ENCODE measurements at regions not wholly inside any gene's neighbourhood (a gene's known extent, or its start where the extent isn't known, plus 50 kb on each side); places are given as distances from the start of the nearest gene placed in this dataset.

GRCh38 chr4:116397714-116398113 lies 687.7 kb downstream of the TRAM1L1 start:
- DNase-seq, result no peak

- DNase-seq, result no peak
Observed at GRCh38 chr4:116397291-116397690, 688.1 kb downstream of the TRAM1L1 start.

- no peak for DNase-seq
Observed at GRCh38 chr4:116395408-116395807, 690.0 kb downstream of the TRAM1L1 start.

GRCh38 chr4:116391020-116391419 lies 694.4 kb downstream of the TRAM1L1 start:
- DNase-seq, result no peak

GRCh38 chr4:116389139-116389538 lies 696.2 kb downstream of the TRAM1L1 start:
- DNase-seq, result no peak

GRCh38 chr4:116387937-116388474 lies 697.4 kb downstream of the TRAM1L1 start:
- no peak for DNase-seq

- DNase-seq, result no peak
Observed at GRCh38 chr4:116386856-116387255, 698.5 kb downstream of the TRAM1L1 start.

- no peak for DNase-seq
Observed at GRCh38 chr4:116385583-116385982, 699.8 kb downstream of the TRAM1L1 start.

GRCh38 chr4:116374815-116375214 lies 710.6 kb downstream of the TRAM1L1 start:
- no peak for DNase-seq

- no peak for DNase-seq
Observed at GRCh38 chr4:116362583-116362982, 722.8 kb downstream of the TRAM1L1 start.

GRCh38 chr4:116361790-116362189 lies 723.6 kb downstream of the TRAM1L1 start:
- no peak for DNase-seq

- DNase-seq, result no peak
Observed at GRCh38 chr4:116358633-116359222, 726.6 kb downstream of the TRAM1L1 start.

- no peak for DNase-seq
Observed at GRCh38 chr4:116357758-116358157, 727.6 kb downstream of the TRAM1L1 start.

- DNase-seq, result no peak
Observed at GRCh38 chr4:116346750-116347149, 738.6 kb downstream of the TRAM1L1 start.

GRCh38 chr4:116343809-116344208 lies 741.6 kb downstream of the TRAM1L1 start:
- DNase-seq, result no peak

GRCh38 chr4:116342143-116342542 lies 743.2 kb downstream of the TRAM1L1 start:
- no peak for DNase-seq

GRCh38 chr4:116332508-116332907 lies 752.9 kb downstream of the TRAM1L1 start:
- no peak for DNase-seq

- no peak for DNase-seq
Observed at GRCh38 chr4:116328261-116328860, 757.0 kb downstream of the TRAM1L1 start.

GRCh38 chr4:116323606-116324005 lies 761.8 kb downstream of the TRAM1L1 start:
- no peak for DNase-seq

GRCh38 chr4:116321471-116321870 lies 763.9 kb downstream of the TRAM1L1 start:
- DNase-seq, result no peak

GRCh38 chr4:116320859-116321258 lies 764.5 kb downstream of the TRAM1L1 start:
- no peak for DNase-seq

- DNase-seq, result no peak
Observed at GRCh38 chr4:116303736-116304188, 781.6 kb downstream of the TRAM1L1 start.

GRCh38 chr4:116302990-116303735 lies 782.2 kb downstream of the TRAM1L1 start:
- no peak for DNase-seq

- no peak for DNase-seq
Observed at GRCh38 chr4:116275006-116275405, 810.4 kb downstream of the TRAM1L1 start.

All from activated gamma-delta T cell (primary cell).